Testis (tissue), 2 donors: ENCODE measurements at regions not wholly inside any gene's neighbourhood (a gene's known extent, or its start where the extent isn't known, plus 50 kb on each side); places are given as distances from the start of the nearest gene placed in this dataset.

ENCODE experiments used
- CTCF ChIP-seq, 3 experiments: fragments of 450-650 bp in 2 of 3; fragments of 200-600 bp in 1 of 3; sonication (generic) in 1 of 3; IDR thresholded peaks; one replicate each; pipeline ENCODE4 v1.5.1; 2016 to 2019; ENCODE audit warnings: antibody characterized with exemption in 3 of 3, mild to moderate bottlenecking in 2 of 3, moderate library complexity in 1 of 3
- POLR2A ChIP-seq: fragments of 450-650 bp; IDR thresholded peaks from one replicate; pipeline ENCODE4 v1.6.1; 2017; ENCODE audit warnings: antibody characterized with exemption, mild to moderate bottlenecking, moderate library complexity

GRCh38 chr12:85662207-85662602, 174.0 kb downstream of the RASSF9 start:
- TF ChIP-seq CTCF (IDR thresholded peaks at IDR 0.05) (no peak), POLR2A (no peak)
